Endothelial cell of umbilical vein (primary cell): ENCODE measurements at regions not wholly inside any gene's neighbourhood (a gene's known extent, or its start where the extent isn't known, plus 50 kb on each side); places are given as distances from the start of the nearest gene placed in this dataset.

Experiments
- BruUV-seq: library from RNA; stranded (reverse); fragments of 400-500 nt; replicated peaks from 2 replicates; lab custom pipeline; 2021; lab: Mats Ljungman, UMichigan
- CTCF ChIA-PET: fragments of 300-600, 350-600 bp; sonication (Branson Sonifier 250); formaldehyde crosslinking; loops from one replicate; lab custom pipeline; 2021; ENCODE audit warnings: antibody characterized with exemption, inconsistent platforms; lab: Charles Lee
- POLR2A ChIA-PET: fragments of 300-600, 350-600 bp; sonication (Branson Sonifier 250); formaldehyde crosslinking; loops from one replicate; lab custom pipeline; 2021; ENCODE audit warnings: antibody characterized with exemption, inconsistent platforms; lab: Charles Lee
- DNase-seq: peaks from one replicate; pipeline ENCODE4 v3.0.0-alpha.2; 2011; ENCODE audit warnings: low read depth, low spot score
- FAIRE-seq: peaks from 2 replicates; lab custom pipeline; 2011; peaks lifted over from hg19 to GRCh38; lab: Jason Lieb, UNC
- H2AFZ ChIP-seq: 2 replicates; pipeline ENCODE4 v1.6.0; 2012; ENCODE audit warnings: low read depth, low read length, control low read depth, inconsistent platforms
- H3K27ac ChIP-seq: 2 replicates; pipeline ENCODE4 v1.5.1; 2011; ENCODE audit warnings: low read depth, mild to moderate bottlenecking, control low read depth, low read length, moderate library complexity; ENCODE audit not compliant: insufficient read depth
- H3K27me3 ChIP-seq, 2 experiments: 2 replicates each; pipeline versions ENCODE4 v1.6.0 to v1.6.1; 2011; ENCODE audit warnings: low read length in 2 of 2, mixed read lengths in 1 of 2; ENCODE audit not compliant: control insufficient read depth in 2 of 2, insufficient read depth in 2 of 2
- H3K36me3 ChIP-seq, 2 experiments: 2 replicates in 1 of 2; 3 replicates in 1 of 2; pipeline ENCODE4 v1.5.1; 2011; ENCODE audit warnings: low read length in 2 of 2, mild to moderate bottlenecking in 1 of 2, moderate library complexity in 1 of 2; ENCODE audit not compliant: control insufficient read depth in 2 of 2, insufficient read depth in 2 of 2; ENCODE audit errors: extremely low read depth in 1 of 2
- H3K4me1 ChIP-seq: 3 replicates; pipeline ENCODE4 v1.5.1; 2011; ENCODE audit warnings: mild to moderate bottlenecking, low read length; ENCODE audit not compliant: control insufficient read depth, insufficient read depth; ENCODE audit errors: extremely low read depth
- H3K4me2 ChIP-seq: 2 replicates; pipeline ENCODE4 v1.6.1; 2011; ENCODE audit warnings: low read length, control low read depth, mixed read lengths; ENCODE audit not compliant: insufficient read depth
- H3K4me3 ChIP-seq, 3 experiments: fragments of 200-600 bp in 1 of 3; sonication (generic), shearing (Covaris generic) in 1 of 3; replicated peaks in 1 of 3; 2 replicates each; pipeline ENCODE4 v1.5.1; 2011 to 2016; ENCODE audit warnings: control low read depth in 3 of 3, low read length in 3 of 3, mild to moderate bottlenecking in 2 of 3, inconsistent platforms in 1 of 3, low read depth in 1 of 3, moderate library complexity in 1 of 3; ENCODE audit not compliant: insufficient read depth in 1 of 3
- H3K79me2 ChIP-seq: 2 replicates; pipeline ENCODE4 v1.6.0; 2012; ENCODE audit warnings: low read length, inconsistent platforms; ENCODE audit not compliant: control insufficient read depth, insufficient read depth
- H3K9ac ChIP-seq: replicated peaks from 2 replicates; pipeline ENCODE3; 2011; ENCODE audit warnings: low read length, control low read depth; ENCODE audit not compliant: insufficient read depth; ENCODE audit errors: extremely low read depth
- H3K9me1 ChIP-seq: replicated peaks from 3 replicates; pipeline ENCODE4 v1.6.0; 2011; ENCODE audit warnings: mild to moderate bottlenecking, low read length; ENCODE audit not compliant: control insufficient read depth, insufficient read depth; ENCODE audit errors: extremely low read depth
- H3K9me3 ChIP-seq: replicated peaks from 2 replicates; pipeline ENCODE4 v1.5.1; 2012; ENCODE audit warnings: low read length, inconsistent platforms; ENCODE audit not compliant: control insufficient read depth, insufficient read depth
- H4K20me1 ChIP-seq: replicated peaks from 2 replicates; pipeline ENCODE3; 2011; ENCODE audit warnings: mild to moderate bottlenecking, low read length; ENCODE audit not compliant: control insufficient read depth, insufficient read depth; ENCODE audit errors: extremely low read depth
- CTCF ChIP-seq, 2 donors: IDR thresholded peaks; 1 replicate in 1 of 2; 2 replicates in 1 of 2; pipeline ENCODE4 v1.5.1; 2011; ENCODE audit warnings: low read length in 2 of 2, mild to moderate bottlenecking in 2 of 2, moderate library complexity in 2 of 2, control low read depth in 1 of 2, inconsistent platforms in 1 of 2, low read depth in 1 of 2; ENCODE audit not compliant: insufficient read depth in 1 of 2; ENCODE audit errors: extremely low read depth in 1 of 2
- EZH2 ChIP-seq: IDR thresholded peaks from 2 replicates; pipeline ENCODE4 v1.6.1; 2012; ENCODE audit warnings: borderline replicate concordance, low read depth, mild to moderate bottlenecking, moderate library complexity, low read length, inconsistent platforms; ENCODE audit not compliant: severe bottlenecking
- FOS ChIP-seq: IDR thresholded peaks from 2 replicates; pipeline ENCODE4 v1.6.1; 2011; ENCODE audit warnings: mild to moderate bottlenecking, low read length, moderate library complexity, borderline replicate concordance; ENCODE audit not compliant: insufficient read depth
- GATA2 ChIP-seq: IDR thresholded peaks from 2 replicates; pipeline ENCODE4 v1.7.0; 2011; ENCODE audit warnings: low read depth, mild to moderate bottlenecking, moderate library complexity, mixed read lengths, low read length; ENCODE audit not compliant: insufficient read length, insufficient read depth
- JUN ChIP-seq: IDR thresholded peaks from 2 replicates; pipeline ENCODE4 v1.6.1; 2011; ENCODE audit warnings: borderline replicate concordance, low read depth; ENCODE audit not compliant: insufficient read length, insufficient read depth
- MYC ChIP-seq: IDR thresholded peaks from one replicate; pipeline ENCODE4 v1.6.1; 2011; ENCODE audit warnings: mild to moderate bottlenecking, low read depth, low read length
- POLR2A ChIP-seq: IDR thresholded peaks from 2 replicates; pipeline ENCODE4 v1.6.1; 2012; ENCODE audit warnings: low read depth, mild to moderate bottlenecking, control low read depth, low read length
- POLR2AphosphoS5 ChIP-seq: IDR thresholded peaks from 2 replicates; pipeline ENCODE4 v1.6.1; 2012; ENCODE audit warnings: low read depth, mild to moderate bottlenecking, control low read depth, low read length, moderate library complexity; ENCODE audit not compliant: insufficient read depth
- dilution Hi-C: fragments of 300-500 bp; cut with MboI; formaldehyde crosslinking; loops from one replicate; pipeline ENCODE4 v1.15.0; 2019; ENCODE audit warnings: low sequenced_read_pairs; ENCODE audit not compliant: extremely low pct_ligation_motif_present
- intact Hi-C: fragments of 100-400 bp; cut with micrococcal nuclease; formaldehyde crosslinking; loops from one replicate; pipeline ENCODE4 v1.10.0; 2022
- TF ChIP-seq, protein P1 (sequence below): IDR thresholded peaks from 2 replicates; pipeline ENCODE4 v1.6.1; 2011; ENCODE audit not compliant: insufficient read depth, insufficient read length

DNA sequence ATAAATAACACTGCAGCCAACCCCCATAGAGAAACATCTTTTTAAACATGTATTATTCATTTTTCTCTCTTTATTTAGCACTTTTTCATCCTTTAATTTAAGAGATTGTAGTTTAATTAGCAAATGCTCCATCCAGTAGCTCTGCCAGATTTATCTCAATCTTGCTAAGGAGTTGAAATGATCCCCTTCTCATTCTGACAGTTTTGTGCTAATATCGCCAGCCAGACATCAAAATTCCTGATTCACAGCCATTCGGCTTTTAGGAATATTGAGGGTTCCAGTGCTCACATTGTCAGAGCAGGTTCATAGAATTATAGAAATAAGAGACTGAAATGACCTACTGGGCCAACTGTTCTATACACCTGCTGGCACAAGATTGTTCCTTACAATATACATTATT lies 77.8 kb downstream of the CASP12 start:
- POLR2A ChIA-PET, result no interaction called here
- dilution Hi-C loops (no loop called here), intact Hi-C loops (loop anchor here (10.0 kb wide), 1 partner anchor 1044 kb away; no protein-coding TSS in a partner anchor)
- H2AFZ ChIP-seq, result no peak overlapping the region
- FAIRE-seq (no peak), DNase-seq (no peak)
- TF ChIP-seq, protein P1, sequence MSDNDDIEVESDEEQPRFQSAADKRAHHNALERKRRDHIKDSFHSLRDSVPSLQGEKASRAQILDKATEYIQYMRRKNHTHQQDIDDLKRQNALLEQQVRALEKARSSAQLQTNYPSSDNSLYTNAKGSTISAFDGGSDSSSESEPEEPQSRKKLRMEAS, result no peak
- TF ChIP-seq EZH2 (no peak), GATA2 (no peak), FOS (no peak), POLR2AphosphoS5 (no peak), CTCF (IDR thresholded peaks at IDR 0.05; ENCODE audit: extremely low read depth in 1 of 2, insufficient read depth in 1 of 2, low read depth in 1 of 2, low read length in 2 of 2) (no peak), JUN (no peak), MYC (no peak), POLR2A (no peak)
- H3K4me3 ChIP-seq, result no peak overlapping the region
- CTCF ChIA-PET, result no interaction called here
- H3K36me3 ChIP-seq, result no peaks in the 10 kb centered on the region
- no TSS peak for BruUV-seq
- H3K79me2 ChIP-seq, result no peaks in the 10 kb centered on the region
- no peaks in the 10 kb centered on the region for H3K9me3 ChIP-seq
- no peak overlapping the region for H3K27ac ChIP-seq
- H3K9ac ChIP-seq, result no peak overlapping the region
- no peaks in the 10 kb centered on the region for H3K9me1 ChIP-seq
- H3K4me2 ChIP-seq, result no peak overlapping the region
- no peaks in the 10 kb centered on the region for H4K20me1 ChIP-seq
- no peaks in the 10 kb centered on the region for H3K27me3 ChIP-seq
- peaks cover 2% of the 10 kb centered on the region for H3K4me1 ChIP-seq
